IPS DF 4.7 (cell line): ENCODE measurements at regions not wholly inside any gene's neighbourhood (a gene's known extent, or its start where the extent isn't known, plus 50 kb on each side); places are given as distances from the start of the nearest gene placed in this dataset.

Source experiments
- DNase-seq: peaks from one replicate; pipeline ENCODE4 v3.0.0-alpha.2; 2013; ENCODE audit warnings: low spot score; ENCODE audit errors: extremely low read depth

DNA sequence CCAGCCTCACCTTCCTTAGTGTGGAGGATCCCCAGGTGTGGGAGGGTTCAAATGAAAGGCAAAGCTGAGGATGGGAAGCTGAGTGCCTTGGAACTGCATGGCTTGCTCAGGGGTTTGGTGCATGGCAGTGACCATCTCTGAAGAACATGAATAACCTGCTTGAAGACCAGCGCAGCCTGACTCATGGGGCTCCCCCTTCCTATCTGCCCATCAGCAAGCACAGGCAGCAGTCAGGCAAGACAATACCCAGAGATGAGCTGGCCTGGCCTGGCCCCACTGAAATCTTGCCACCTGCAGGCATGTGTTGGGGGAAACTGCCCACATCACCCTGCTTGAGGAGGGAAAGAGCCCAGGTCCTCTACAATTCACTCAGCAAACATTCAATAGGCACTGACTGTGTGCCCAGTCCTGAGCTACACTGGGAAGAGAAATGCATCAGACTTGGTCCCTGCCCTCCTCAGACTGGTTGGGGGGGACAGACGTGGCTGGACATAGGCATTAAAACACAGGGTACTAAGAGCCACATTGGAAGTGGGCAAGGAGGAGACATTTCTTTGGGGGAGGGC lies 105.0 kb upstream of the ALDH1B1 start:
- no peak for DNase-seq

- DNase-seq: no peak
These were observed 105.7 kb upstream of the ALDH1B1 start for GRCh38 chr9:38286766-38287165.

GRCh38 chr9:38286357-38286756 lies 106.1 kb upstream of the ALDH1B1 start:
- DNase-seq: no peak

- DNase-seq: no peak
These were observed 107.3 kb upstream of the ALDH1B1 start for GRCh38 chr9:38285236-38285635.

- no peak for DNase-seq
These were observed 107.9 kb upstream of the ALDH1B1 start for GRCh38 chr9:38284588-38285051.

- DNase-seq: no peak
These were observed 108.4 kb upstream of the ALDH1B1 start for GRCh38 chr9:38284039-38284575.

DNA sequence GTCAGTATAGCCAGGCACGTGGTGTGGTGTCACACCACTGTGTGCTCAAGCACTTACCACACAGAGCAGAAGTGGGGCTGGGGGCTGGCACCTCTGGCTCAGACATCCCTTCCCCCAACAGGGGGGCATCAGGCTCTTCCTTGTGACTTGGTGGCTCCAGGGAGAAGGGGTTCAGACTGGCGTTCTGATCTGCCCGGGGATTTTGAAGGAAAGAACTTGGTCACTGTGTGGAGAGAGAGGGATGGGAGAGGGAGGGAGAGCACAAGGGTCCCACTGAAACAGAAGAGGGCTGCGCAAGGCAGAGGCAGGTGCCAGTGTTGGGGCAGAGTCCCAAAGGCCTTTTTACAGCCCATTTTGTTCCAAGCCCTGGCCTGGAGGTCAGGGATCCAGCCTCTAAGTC lies 109.7 kb upstream of the ALDH1B1 start:
- no peak for DNase-seq

- no peak for DNase-seq
These were observed 110.6 kb upstream of the ALDH1B1 start for GRCh38 chr9:38281917-38282316.

DNA sequence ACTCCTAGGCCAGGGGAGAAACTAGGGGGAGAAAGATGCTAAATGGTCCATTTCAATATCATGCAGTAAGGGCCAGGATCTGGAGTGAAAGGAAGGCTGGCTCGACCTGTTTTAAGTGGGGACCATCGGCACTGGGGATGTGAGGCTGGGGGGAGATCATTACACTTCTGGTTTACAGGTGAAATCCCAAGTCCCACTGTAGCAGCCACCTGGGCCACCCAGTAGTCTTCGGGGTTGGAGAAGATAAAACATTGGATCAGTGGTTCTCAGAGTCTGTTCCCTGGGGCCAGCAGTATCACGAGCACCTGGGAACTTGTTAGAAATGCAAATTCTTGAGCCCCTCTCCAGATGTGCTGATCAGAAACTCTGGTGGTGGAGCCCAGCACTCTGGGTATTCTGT lies 111.3 kb upstream of the ALDH1B1 start:
- DNase-seq: no peak

GRCh38 chr9:38280251-38280800 lies 112.2 kb upstream of the ALDH1B1 start:
- DNase-seq: no peak

- DNase-seq: no peak
These were observed 113.4 kb upstream of the ALDH1B1 start for GRCh38 chr9:38278931-38279679.

- no peak for DNase-seq
These were observed 114.0 kb upstream of the ALDH1B1 start for GRCh38 chr9:38278457-38278856.

DNA sequence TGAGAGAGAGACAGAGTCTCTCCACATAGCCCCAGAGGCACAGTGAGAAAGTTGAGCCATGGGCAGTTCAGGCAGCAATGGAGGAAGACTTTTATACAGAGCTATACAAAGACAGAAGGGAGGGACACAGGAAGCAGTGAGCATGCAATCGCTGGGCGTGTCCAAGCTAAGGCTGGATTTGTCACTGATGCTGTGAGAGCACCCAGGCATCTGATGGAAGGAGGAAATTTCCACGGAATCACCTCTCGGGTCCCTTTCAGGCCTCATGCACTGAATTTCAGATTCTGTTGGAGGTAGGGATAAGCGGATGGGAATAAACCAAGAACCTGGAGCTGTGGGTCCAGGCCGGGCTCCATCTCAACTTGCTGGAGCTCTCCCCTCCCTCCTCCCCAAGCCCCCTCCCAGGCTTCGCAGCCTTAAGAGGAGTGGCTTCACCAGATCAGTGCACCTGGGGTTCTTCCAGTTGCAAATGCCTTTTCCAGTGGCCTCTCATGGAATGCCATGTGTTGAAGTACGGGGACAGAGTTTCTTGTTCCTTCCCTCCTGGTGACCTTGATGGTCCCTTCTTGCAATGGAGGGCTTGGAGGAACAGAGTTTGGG lies 114.8 kb upstream of the ALDH1B1 start:
- DNase-seq: no peak

DNA sequence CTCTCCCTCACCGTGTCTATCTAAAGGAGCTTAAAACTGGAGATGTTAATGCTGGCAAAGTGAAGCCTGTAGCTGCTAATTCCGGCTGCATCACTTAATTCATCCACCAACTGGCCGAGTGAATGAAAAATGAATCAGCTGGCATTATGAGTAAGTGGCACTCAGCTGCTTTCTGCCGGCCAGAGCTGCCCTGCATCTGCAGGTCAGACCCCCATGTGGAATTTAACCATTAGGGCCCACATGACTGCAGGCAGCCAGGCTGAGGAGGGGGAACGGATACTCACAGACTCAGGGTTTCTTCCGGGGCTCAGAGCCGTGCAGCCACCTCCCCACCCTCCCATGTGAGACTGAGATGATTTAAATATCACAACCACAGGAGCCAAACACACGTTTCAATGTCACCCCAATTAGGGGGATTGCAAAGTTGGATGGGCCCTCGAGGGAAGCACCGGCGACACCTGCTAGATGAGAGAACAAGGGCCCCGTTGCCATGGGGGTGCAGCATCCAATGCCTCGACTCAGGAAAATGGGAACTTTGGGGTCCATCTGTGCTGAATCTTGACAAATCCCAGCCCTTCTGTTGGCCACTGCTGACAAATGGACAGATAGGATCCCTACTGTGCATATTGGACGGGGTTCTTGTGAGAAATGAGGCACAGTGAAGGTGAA lies 115.6 kb upstream of the ALDH1B1 start:
- no peak for DNase-seq

- no peak for DNase-seq
These were observed 117.7 kb upstream of the ALDH1B1 start for GRCh38 chr9:38274800-38275199.

DNA sequence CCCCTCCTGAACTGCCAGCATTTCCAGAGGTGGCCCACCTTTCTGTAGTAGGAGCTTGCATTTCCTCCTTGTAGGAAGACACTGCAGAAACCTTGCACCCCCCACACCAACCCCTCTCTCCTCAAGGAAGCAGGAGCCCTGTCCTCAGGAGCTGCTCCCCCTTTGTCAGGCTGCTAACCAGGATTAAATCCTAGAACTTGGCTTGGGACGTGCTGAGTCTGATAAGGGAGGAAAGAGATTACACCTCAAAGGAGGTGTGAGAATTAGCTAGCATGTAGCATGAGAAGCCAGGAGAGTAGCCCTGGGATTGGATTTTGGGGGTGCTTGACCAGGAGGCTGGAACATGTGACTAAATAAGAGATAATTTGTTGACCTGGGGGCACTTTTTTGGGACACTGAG lies 119.8 kb upstream of the ALDH1B1 start:
- DNase-seq: no peak

- no peak for DNase-seq
These were observed 120.7 kb upstream of the ALDH1B1 start for GRCh38 chr9:38271666-38272241.

DNA sequence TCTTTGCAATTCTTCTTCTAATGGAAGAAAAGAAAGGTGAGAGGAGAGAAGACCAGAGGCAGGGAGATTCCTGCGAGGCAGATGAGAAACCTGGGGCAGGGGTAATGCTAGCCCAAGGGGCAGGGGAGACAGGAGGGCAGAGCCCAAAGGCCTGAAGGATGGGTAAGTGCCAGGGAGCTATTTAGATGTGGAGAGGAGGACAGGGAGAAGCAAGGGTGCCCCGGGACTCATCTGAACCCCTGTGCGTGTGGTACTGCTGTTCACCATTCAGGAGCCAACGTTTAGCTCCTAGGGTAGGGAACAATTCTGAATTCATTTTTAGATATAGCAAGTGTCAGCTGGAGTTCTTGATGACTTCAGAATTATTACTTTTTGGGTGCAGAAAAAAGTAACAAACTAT lies 122.7 kb upstream of the ALDH1B1 start:
- no peak for DNase-seq

GRCh38 chr9:38263532-38263931 lies 129.0 kb upstream of the ALDH1B1 start:
- no peak for DNase-seq

GRCh38 chr9:38259519-38260218 lies 132.8 kb upstream of the ALDH1B1 start:
- DNase-seq: no peak

DNA sequence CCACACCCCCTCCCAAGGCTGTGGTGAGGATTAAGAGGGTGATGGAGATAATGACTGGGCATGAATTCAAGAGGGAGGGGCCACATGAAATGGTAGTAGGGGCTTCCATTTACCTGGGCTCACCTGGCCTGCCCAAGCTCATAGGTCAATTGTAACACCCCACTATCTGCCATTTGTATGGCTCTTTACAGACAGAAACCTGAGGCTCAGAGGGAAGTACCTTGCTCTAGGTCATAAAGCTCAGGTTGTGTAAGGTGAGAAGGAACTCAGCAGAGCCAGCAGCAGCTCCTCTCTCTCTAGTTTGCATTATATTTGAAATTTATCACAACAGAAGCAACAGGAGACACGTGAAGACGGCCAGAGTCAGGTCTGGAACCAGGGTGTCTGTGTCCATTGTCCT lies 133.4 kb upstream of the ALDH1B1 start:
- DNase-seq: no peak
